ENCODE measurements at regions not wholly inside any gene's neighbourhood (a gene's known extent, or its start where the extent isn't known, plus 50 kb on each side); places are given as distances from the start of the nearest gene placed in this dataset.

GRCh38 chr9:73270967-73271721, 119.5 kb downstream of the ANXA1 start (continued):
- TF ChIP-seq CTCF (conservative IDR thresholded peaks at IDR 0.05; ENCODE audit: low read depth in 2 of 2): no peak
- no peak for TF ChIP-seq REST (IDR thresholded peaks at IDR 0.05; ENCODE audit: unreplicated experiment)

GRCh38 chr9:73280113-73280512, 128.4 kb downstream of the ANXA1 start:
- Histone ChIP-seq H3K79me2 (replicated peaks; ENCODE audit: insufficient read depth) (no peaks in the 10 kb centered on the region), H4K20me1 (replicated peaks; ENCODE audit: insufficient read depth) (no peaks in the 10 kb centered on the region), H3K4me3 (no peak overlapping the region), H3K4me1 (ENCODE audit: insufficient read depth) (no peaks in the 10 kb centered on the region), H3K36me3 (ENCODE audit: insufficient read depth) (no peaks in the 10 kb centered on the region), H3K27ac (ENCODE audit: low read depth) (no peak overlapping the region), H3K27me3 (ENCODE audit: insufficient read depth) (no peaks in the 10 kb centered on the region), H3K9me2 (ENCODE audit: insufficient read depth) (no peaks in the 10 kb centered on the region), H2AFZ (no peak overlapping the region), H3F3A (replicated peaks; ENCODE audit: low read depth) (no peaks in the 10 kb centered on the region), H3K4me2 (no peak overlapping the region)
- H3K4me1 Mint-ChIP-seq: no peaks in the 10 kb centered on the region; the same call in 2 of the 3 replicates
- no peak for ATAC-seq
- H3K4me3 Mint-ChIP-seq: no peak overlapping the region
- no peak for DNase-seq (ENCODE audit: low spot score)
- TF ChIP-seq JUNB (IDR thresholded peaks at IDR 0.05; ENCODE audit: unreplicated experiment) (no peak), REST (IDR thresholded peaks at IDR 0.05; ENCODE audit: unreplicated experiment) (no peak), ZNF331 (CRISPR knock-in tag; IDR thresholded peaks at IDR 0.05; ENCODE audit: low read depth) (no peak)
- no peak overlapping the region for H3K27ac Mint-ChIP-seq
- H3K36me3 Mint-ChIP-seq (ENCODE audit: low read depth): no peaks in the 10 kb centered on the region
- H3K27me3 Mint-ChIP-seq (ENCODE audit: insufficient read depth, low read depth, poor library complexity): peaks cover 3% of the 10 kb centered on the region
- H3K9me3 Mint-ChIP-seq: no peaks in the 10 kb centered on the region
